Type B pancreatic cell (in vitro differentiated cells): ENCODE measurements at regions not wholly inside any gene's neighbourhood (a gene's known extent, or its start where the extent isn't known, plus 50 kb on each side); places are given as distances from the start of the nearest gene placed in this dataset.

Experiments
- DNase-seq: peaks from one replicate; pipeline ENCODE4 v3.0.0; 2021; ENCODE audit warnings: mixed read lengths; ENCODE audit not compliant: unreplicated experiment; ENCODE audit errors: extremely low spot score
- H3K27ac Mint-ChIP-seq: 2 replicates; pipeline ENCODE4 v1.8.0; 2021; ENCODE audit warnings: mild to moderate bottlenecking, mixed read lengths
- H3K27me3 Mint-ChIP-seq: 2 replicates; pipeline ENCODE4 v1.8.0; 2021; ENCODE audit warnings: mixed read lengths
- H3K36me3 Mint-ChIP-seq: 2 replicates; pipeline ENCODE4 v1.8.0; 2021; ENCODE audit warnings: mixed read lengths
- H3K4me1 Mint-ChIP-seq: one replicate; pipeline ENCODE4 v1.8.0; 2021; ENCODE audit warnings: mixed read lengths; ENCODE audit not compliant: unreplicated experiment
- H3K4me3 Mint-ChIP-seq: 2 replicates; pipeline ENCODE4 v1.8.0; 2021; ENCODE audit warnings: mild to moderate bottlenecking, mixed read lengths
- H3K9me3 Mint-ChIP-seq: 2 replicates; pipeline ENCODE4 v1.8.0; 2021; ENCODE audit warnings: mixed read lengths
- TF ChIP-seq, protein P1 (sequence below): fragments of 200-600 bp; sonication (generic); conservative IDR thresholded peaks from 2 replicates; pipeline ENCODE4 v1.5.0; 2021; ENCODE audit warnings: antibody characterized with exemption, mild to moderate bottlenecking

DNA sequence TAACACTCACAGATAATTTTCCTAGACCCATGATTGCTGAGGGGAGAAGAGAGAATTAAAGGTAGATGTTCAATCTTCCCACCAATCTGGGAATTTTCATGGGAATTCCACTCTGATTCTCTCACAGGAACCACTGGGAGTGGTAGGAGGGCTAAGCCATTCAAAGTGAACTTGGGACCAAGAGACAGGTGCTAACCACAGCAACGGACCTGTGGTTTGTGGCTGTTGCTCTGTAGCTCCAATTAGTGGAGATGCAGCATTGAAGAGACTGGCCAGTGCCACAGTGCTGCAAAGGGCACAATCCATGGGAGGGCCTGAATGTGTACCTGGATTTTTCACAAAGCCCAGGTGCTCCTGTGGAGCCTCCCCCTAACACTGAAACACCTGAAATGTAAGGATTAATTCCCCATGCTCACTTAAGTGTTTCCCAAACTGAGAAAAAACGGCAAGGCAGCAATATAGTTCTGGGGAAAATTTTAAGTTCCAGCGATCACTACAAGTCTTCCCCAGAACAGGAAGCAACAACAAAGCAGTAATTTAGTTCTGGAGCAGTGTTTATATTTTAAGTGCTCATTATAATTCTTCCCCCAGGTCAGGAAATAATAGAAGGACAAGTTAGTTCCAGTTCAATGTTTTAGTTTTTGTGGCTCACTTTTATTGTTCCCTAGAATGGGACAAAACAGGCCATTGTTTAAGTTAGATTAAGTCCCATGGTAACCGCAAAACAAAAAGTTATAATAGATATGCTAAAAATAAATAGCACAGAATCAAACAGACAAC is 1045.8 kb downstream of the CNTNAP5 start:
- Mint-ChIP-seq H3K4me1 (no peaks in the 10 kb centered on the region), H3K4me3 (no peak overlapping the region), H3K27me3 (no peaks in the 10 kb centered on the region), H3K27ac (no peak overlapping the region), H3K9me3 (no peaks in the 10 kb centered on the region), H3K36me3 (no peaks in the 10 kb centered on the region)
- TF ChIP-seq, protein P1, sequence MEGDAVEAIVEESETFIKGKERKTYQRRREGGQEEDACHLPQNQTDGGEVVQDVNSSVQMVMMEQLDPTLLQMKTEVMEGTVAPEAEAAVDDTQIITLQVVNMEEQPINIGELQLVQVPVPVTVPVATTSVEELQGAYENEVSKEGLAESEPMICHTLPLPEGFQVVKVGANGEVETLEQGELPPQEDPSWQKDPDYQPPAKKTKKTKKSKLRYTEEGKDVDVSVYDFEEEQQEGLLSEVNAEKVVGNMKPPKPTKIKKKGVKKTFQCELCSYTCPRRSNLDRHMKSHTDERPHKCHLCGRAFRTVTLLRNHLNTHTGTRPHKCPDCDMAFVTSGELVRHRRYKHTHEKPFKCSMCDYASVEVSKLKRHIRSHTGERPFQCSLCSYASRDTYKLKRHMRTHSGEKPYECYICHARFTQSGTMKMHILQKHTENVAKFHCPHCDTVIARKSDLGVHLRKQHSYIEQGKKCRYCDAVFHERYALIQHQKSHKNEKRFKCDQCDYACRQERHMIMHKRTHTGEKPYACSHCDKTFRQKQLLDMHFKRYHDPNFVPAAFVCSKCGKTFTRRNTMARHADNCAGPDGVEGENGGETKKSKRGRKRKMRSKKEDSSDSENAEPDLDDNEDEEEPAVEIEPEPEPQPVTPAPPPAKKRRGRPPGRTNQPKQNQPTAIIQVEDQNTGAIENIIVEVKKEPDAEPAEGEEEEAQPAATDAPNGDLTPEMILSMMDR = no peak
- no peak for DNase-seq

DNA sequence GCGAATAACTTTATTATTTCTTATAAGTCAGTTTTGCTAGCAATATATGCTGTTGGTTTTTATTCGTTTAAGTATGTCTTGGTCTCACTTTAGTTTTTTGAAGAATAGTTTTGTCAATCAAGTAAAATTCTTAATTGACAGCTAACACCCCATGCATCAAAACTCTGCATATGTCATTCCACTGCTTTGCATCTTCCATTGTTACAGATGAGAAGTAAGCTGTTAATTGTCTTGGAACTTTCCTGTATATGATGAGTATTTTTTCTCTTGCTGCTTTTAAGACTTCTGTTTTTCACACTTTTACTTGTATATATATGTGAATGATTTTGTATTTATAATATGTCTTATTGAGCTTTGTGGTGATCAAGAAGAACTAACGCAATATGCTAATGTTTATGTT is 1048.4 kb downstream of the CNTNAP5 start:
- no peaks in the 10 kb centered on the region for H3K4me1 Mint-ChIP-seq
- no peak overlapping the region for H3K27ac Mint-ChIP-seq
- no peak overlapping the region for H3K4me3 Mint-ChIP-seq
- no peak for DNase-seq
- TF ChIP-seq, protein P1 = no peak
- no peaks in the 10 kb centered on the region for H3K9me3 Mint-ChIP-seq
- no peaks in the 10 kb centered on the region for H3K27me3 Mint-ChIP-seq
- H3K36me3 Mint-ChIP-seq = no peaks in the 10 kb centered on the region

DNA sequence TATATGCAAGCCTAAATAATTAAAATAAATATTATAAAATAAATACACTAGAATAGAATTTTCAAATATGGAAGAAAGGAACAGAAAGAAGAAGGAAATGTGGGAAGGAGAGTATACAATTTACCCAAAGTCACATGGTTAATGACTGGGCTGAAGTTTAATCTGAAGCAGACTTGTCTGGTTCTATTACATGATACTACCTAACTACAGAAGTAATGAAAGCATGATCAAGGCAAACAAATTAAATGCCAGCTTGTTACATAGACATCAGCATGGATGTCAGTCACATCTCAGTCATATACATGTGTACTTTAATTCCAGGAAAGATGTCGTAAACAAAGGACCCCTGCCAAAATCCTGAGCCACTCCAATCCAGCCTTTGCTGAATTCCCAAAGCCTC is 1060.8 kb downstream of the CNTNAP5 start:
- H3K4me3 Mint-ChIP-seq = no peak overlapping the region

DNA sequence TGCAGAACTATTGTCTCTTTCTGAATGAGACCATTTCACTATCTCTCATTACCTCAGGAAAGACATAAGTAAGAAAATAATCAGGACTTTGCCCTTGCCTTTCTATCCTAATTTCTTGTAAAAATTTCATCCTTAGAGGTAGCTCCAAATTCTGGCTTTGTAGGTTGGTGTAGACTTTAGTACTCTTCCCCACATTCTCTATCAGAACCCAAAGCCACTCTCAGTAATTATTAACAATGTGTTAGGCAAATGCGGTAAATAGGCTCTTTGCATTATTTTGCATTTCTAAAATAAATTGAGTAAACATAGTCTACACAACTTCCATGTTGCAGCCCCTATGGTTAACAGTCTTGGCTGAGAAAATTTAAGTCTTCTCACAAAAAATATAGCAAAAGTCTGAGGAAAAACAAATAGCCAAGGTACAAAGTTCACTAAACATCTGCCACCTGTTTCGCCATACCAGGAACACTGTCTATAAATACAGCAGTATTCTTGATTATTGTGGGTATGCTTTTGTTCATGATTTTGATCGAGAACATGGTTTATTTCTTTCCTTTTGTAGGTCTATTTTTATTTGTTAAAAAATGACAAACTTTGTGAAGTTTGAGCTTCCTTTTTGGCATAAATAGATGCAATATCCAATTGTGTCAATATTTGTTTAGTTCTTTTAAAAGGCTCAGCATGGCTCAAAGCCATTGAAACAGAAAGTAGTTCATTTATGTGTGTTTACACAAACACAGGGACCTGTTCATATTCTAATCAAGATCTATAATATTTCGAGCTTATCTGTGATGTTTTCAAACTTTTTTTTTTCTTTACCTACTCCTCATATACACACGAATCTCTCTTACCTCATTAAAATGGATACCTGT is 1061.5 kb downstream of the CNTNAP5 start:
- Mint-ChIP-seq H3K4me3 (no peak overlapping the region), H3K4me1 (no peaks in the 10 kb centered on the region), H3K27me3 (no peaks in the 10 kb centered on the region), H3K36me3 (no peaks in the 10 kb centered on the region), H3K9me3 (peaks cover 3% of the 10 kb centered on the region), H3K27ac (no peak overlapping the region)
- no peak for DNase-seq
- TF ChIP-seq, protein P1 = no peak

More for the DNA sequence above, 1060.8 kb downstream of the CNTNAP5 start:
- Mint-ChIP-seq H3K27me3 (no peaks in the 10 kb centered on the region), H3K9me3 (peaks cover 3% of the 10 kb centered on the region), H3K4me1 (no peaks in the 10 kb centered on the region), H3K36me3 (no peaks in the 10 kb centered on the region), H3K27ac (no peak overlapping the region)
- no peak for DNase-seq
- TF ChIP-seq, protein P1 = no peak

DNA sequence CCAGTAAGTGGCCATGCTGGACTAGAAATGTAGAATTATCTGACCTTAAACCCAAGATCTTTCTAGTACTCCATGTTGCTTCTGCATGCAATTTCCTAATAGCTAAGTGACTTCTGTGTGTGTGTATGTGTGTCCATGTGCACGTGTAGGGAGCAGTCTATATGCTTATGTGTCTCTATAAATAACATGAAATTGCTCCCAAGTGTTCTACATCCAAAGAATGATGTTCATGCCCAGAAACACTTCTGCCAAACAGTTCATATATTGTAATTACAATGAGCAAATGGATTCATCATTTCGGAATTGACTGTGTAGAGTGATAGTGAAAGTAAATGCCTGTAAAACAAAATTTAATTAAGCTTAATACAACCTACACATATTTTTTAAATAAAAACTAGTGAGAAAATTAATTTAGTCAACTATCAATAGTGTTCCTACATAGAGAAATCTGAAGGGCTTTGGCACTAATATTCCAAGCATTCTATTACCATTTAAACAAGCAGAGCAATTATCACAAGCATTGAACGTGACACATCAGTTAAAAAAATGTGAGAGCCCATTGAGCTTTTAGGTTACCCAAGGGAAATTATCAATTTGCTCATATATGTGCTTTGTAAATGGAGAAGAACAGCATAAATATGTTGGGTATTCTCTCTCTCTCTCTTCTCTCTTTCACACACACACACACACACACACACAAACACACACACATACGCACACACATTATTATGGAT is 1067.4 kb downstream of the CNTNAP5 start:
- Mint-ChIP-seq H3K9me3 (peaks cover 3% of the 10 kb centered on the region), H3K4me1 (no peaks in the 10 kb centered on the region), H3K4me3 (no peak overlapping the region), H3K36me3 (no peaks in the 10 kb centered on the region), H3K27ac (no peak overlapping the region), H3K27me3 (no peaks in the 10 kb centered on the region)
- DNase-seq = no peak
- TF ChIP-seq, protein P1 = no peak
